ENCODE measurements at regions not wholly inside any gene's neighbourhood (a gene's known extent, or its start where the extent isn't known, plus 50 kb on each side); places are given as distances from the start of the nearest gene placed in this dataset.

DNA sequence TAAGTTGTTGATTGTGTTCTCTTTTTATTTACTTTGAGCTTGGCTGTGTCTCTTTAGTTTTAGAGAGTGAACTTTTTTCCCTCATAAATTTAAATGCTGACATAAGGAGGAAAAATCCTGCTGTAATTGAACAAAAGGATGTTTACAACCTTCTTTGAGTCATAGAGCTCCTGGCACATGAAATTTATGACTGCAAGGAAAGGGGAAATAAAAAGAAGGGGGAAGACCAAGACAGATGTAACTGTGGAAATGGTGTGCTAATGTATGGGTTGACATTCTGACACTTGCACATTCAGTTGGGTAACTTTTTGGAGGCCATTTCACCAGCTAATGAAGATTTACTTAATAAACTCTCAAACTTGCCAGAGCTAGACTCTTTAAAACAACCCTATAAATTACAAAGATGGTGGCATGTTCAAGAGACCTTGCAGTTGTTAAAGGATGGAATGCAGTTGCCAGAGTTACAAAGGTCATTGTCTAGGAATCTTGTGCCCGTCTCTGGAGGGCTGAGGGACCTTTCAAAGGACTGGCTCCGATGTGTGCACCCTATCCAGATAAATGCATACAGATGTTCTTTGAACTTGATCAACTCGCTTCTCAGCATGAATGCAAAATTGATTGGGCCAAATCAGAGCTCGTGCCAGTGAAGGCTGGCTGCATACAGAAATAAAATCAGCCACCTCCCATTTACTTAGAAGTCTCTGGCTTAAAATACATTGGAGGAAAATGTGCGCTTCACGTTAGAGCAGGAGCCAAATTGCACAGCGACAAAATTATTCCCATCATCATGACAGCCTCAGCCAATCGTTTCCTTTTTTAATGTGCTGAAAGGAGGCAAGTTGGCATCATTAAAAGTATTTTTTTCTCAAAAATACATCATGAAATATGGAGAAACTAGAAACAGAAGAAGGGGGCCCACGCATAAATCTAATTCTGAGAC, 289.0 kb upstream of the XYLT1 start:
- TF ChIP-seq, protein P1, sequence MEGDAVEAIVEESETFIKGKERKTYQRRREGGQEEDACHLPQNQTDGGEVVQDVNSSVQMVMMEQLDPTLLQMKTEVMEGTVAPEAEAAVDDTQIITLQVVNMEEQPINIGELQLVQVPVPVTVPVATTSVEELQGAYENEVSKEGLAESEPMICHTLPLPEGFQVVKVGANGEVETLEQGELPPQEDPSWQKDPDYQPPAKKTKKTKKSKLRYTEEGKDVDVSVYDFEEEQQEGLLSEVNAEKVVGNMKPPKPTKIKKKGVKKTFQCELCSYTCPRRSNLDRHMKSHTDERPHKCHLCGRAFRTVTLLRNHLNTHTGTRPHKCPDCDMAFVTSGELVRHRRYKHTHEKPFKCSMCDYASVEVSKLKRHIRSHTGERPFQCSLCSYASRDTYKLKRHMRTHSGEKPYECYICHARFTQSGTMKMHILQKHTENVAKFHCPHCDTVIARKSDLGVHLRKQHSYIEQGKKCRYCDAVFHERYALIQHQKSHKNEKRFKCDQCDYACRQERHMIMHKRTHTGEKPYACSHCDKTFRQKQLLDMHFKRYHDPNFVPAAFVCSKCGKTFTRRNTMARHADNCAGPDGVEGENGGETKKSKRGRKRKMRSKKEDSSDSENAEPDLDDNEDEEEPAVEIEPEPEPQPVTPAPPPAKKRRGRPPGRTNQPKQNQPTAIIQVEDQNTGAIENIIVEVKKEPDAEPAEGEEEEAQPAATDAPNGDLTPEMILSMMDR (IDR thresholded peaks at IDR 0.05 in 4 of 5, conservative IDR thresholded peaks at IDR 0.05 in 1 of 5) = no peak
- no peak for TF ChIP-seq POLR2A (IDR thresholded peaks at IDR 0.05)
